HG02798 (cell line): ENCODE measurements at regions not wholly inside any gene's neighbourhood (a gene's known extent, or its start where the extent isn't known, plus 50 kb on each side); places are given as distances from the start of the nearest gene placed in this dataset.

Source experiments
- ATAC-seq: cut with Tn5 transposase; IDR thresholded peaks from one replicate; pipeline ENCODE4 v1.9.1; 2021; ENCODE audit warnings: mild to moderate bottlenecking; ENCODE audit not compliant: unreplicated experiment, poor library complexity

GRCh38 chr1:56171670-56172069 is 407.7 kb downstream of the PLPP3 start:
- no peak for ATAC-seq

DNA sequence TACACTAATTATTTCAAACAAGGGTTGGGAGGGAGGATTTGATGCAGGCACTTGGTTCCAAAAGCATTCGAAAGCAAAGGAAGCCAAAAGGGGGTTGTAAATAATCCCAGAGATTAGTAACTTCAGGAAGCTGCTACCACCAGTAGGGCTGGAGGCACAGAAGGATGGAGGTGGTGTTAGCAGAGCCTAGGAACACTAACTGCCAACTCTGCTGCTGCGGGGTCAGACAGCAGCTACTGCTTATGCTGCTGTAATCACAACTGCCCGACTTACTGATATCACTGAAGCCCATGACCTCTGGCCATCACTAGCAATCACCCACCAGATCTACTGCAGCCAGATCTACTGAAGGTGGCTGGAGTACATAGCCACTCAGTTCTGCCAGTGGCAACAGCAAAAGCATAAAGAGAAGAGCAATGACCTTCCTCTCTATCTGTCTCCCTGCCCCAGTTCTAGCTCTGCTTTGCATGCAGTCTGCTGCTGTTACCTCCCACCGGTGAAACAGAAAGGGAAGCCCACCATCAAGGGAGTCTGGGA is 408.5 kb downstream of the PLPP3 start:
- no peak for ATAC-seq

- no peak for ATAC-seq
These were observed 409.5 kb downstream of the PLPP3 start for GRCh38 chr1:56169856-56170255.

- ATAC-seq: no peak
These were observed 411.2 kb downstream of the PLPP3 start for GRCh38 chr1:56168176-56168575.

GRCh38 chr1:56167596-56167995 is 411.8 kb downstream of the PLPP3 start:
- ATAC-seq: no peak

GRCh38 chr1:56160773-56161315 is 418.5 kb downstream of the PLPP3 start:
- no peak for ATAC-seq

- no peak for ATAC-seq
These were observed 422.1 kb downstream of the PLPP3 start for GRCh38 chr1:56156971-56157876.

DNA sequence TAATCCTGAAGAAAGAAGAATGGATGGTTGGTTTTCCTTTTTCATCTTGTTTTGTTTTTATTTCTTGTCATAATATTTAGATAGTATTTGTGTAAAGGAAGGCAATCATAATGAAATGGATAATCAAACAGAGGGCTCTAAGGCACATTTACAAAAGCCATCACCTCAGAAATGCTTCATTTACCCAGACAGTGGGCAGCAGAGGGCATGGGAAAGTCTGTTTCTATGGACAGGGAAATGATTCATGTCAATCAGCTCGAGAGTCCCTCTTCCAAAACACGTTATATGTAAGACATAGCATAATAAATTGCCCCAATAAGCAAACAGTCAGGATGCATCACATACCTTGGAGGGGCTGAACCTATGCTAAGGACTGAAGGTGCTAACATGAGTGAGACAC is 426.1 kb downstream of the PLPP3 start:
- no peak for ATAC-seq

DNA sequence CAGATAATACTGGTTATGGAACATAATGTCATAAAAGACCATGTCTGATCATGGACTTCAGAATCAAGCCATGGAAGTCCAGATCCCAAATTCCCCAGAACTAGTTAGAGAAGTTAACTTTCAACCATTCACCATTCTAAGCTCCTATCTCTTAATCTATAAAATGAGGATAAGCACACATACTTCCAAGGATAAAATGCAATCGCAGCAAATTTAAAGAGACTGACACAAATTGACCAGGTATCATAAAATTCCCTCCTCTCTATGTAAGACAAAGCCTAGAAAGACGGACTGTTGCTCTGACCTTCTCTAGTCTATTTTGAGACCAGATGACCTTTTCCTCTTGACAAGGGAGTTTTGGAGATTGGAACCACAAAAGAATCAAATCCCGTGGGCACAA is 426.7 kb downstream of the PLPP3 start:
- no peak for ATAC-seq

DNA sequence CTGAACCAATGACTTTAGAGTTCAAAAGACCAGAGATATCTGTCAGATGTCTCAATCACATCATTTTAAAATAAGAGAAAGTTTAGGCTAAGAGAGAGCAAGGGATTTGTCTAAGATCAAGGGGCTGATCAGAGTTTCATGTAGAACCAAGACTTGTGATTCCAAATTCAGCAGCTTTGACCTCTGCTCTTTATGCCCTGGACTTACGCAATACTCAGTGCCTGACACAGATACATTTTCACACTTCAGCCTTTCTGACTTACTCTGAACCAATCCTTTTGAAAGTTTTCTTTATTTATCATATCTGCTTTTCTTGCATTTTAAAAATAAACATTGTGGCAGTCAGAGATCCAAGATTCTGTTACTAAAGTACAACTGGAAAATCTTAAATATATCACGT is 428.0 kb downstream of the PLPP3 start:
- no peak for ATAC-seq

DNA sequence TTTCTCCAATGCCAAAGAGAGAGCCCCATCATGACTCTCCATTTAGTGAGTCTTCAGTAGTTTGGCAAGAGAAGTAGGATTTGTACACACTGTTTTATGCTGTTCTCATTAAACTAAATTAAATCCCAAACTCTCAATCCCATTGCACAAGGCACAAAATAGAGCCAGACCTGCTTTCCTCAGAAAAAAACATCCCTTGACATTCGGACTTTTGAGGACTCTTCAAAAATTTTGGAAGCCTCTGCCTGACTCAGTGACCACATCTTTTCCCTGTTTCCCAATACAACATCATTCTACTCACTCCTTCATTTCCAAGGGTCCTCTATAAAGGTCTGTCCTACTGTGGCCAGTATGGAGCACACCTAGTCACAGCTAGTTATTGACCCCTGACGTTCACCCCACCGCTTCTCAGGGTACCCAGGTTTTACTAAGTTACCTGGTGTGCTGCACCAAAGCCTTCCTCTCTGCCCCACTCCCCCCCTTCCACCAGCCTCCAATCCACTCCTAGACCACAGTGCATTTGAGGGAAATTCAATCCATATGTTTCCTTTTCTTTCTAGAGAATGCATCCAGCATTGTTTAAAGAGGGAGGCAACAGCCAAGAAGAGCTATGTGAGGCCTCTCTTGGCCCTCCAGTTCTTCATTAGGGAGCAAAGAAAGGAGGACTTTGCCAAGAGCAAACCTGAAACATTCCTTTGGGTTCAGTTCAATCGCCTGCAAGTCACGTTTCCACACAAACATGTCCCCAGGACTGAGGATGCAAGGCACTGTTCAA is 428.7 kb downstream of the PLPP3 start:
- ATAC-seq: no peak

DNA sequence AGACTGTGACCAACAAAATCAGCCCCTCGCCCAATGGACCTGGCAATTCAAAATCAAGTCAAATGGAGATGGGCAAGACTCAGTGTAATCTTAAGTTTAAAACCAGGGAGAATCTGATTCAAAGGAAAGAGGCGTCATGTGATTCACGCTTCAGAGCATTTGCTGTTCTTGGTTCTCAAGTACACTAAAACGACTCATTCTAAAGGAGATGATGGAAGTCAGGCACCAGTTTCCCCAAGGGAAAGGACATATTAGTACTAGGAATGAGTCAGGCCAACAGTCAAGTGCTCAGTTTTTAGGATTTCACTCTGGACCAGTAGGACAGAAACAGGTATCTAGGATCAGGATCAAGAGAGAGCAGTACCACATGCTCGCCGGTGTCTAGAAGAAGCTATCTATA is 429.6 kb downstream of the PLPP3 start:
- ATAC-seq: no peak

GRCh38 chr1:56148326-56149193 is 430.8 kb downstream of the PLPP3 start:
- no peak for ATAC-seq

DNA sequence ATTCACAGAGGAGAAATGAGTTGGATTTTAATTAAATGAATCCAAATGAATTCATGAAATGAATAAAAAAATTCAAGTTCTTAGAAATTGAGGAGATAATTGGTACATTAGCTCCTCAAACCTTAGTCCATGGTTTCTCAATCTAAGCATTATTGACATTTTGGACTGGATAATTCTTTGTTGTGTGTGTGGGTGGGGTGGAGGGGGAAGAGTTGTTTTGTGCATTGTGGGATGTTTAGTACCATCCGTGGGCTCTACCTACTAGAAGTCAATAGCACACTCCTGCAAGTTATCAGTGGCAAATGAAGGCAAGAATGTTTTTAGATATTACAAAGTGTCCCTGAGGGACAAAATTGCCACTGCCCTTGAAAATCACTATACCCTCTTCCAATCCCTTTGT is 431.9 kb downstream of the PLPP3 start:
- ATAC-seq: no peak

DNA sequence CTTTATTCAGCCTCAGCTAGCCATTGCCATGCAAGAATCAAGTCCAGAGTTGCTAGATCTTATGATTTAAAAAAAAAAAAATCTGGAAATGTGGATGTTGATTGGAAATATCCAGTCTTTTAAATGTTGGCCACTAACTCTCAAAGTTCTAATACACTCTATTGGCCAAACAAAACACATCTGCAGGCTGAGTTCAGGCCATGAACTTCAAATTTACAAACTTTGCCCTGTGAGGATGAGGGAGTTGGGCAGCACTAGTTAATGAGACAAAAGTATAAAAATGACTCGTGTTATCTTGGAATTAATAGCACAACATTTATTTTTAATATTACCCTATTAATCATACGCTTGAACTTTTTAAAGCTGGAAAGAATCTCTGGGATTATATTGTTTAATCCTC is 432.3 kb downstream of the PLPP3 start:
- ATAC-seq: no peak

DNA sequence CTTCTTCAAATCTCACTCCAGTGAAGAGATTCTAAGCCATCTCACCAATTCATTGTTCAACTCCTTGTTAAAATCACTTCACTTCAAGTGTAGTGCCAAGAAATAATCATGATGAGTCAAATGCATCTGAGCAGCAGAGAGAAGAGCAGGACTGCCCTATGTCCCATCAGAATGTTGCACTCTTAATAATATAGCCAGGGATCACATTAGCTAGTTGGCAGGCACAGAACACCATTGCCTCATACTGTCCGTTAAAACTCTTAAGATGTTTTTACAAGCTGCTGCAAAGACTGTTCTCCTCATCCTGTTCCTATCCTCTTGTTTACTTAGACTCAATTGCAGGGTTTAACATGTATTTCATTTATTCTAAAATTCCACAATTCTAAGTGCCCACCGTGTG is 432.9 kb downstream of the PLPP3 start:
- ATAC-seq: no peak

GRCh38 chr1:56145581-56145980 is 433.8 kb downstream of the PLPP3 start:
- no peak for ATAC-seq

- no peak for ATAC-seq
These were observed 437.1 kb downstream of the PLPP3 start for GRCh38 chr1:56142301-56142700.

DNA sequence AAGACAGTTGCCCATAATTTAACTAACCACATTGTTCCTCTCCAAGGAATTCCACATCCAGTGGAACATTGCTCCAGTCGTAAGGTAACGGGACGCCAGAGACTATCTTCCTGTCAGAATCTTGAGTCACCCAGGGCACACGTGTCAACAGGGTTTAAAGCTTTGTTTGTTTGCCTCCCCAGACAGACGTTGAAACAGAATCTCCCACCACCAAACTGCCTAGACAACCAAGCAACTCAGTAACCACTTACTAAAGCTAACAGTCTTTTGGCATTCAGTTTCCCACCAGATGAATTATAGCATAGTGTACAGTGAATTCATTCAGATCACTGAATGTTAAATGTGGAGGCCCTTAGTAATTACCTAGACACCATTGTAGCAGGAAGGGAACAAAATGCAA is 439.5 kb downstream of the PLPP3 start:
- ATAC-seq: no peak
